Activated CD8-positive, alpha-beta memory T cell treated with anti-CD3 and anti-CD28 coated beads, Interleukin-2, amount 50 U/mL, for 48 hours (primary cell): ENCODE measurements at regions not wholly inside any gene's neighbourhood (a gene's known extent, or its start where the extent isn't known, plus 50 kb on each side); places are given as distances from the start of the nearest gene placed in this dataset.
A peak's percentile ranks its signal among the peaks of the same experiment; 100 is the strongest.

Source experiments
- DNase-seq: peaks from one replicate; pipeline ENCODE4 v3.0.0-alpha.2; 2020

- DNase-seq = peak; percentile 60
Observed at GRCh38 chr6:148177589-148178233, 164.9 kb upstream of the SASH1 start.

GRCh38 chr6:148179786-148180185 lies 162.9 kb upstream of the SASH1 start:
- no peak for DNase-seq

GRCh38 chr6:148182378-148182777 lies 160.3 kb upstream of the SASH1 start:
- DNase-seq = no peak

- DNase-seq = no peak
Observed at GRCh38 chr6:148183776-148184175, 158.9 kb upstream of the SASH1 start.

GRCh38 chr6:148186916-148187315 lies 155.7 kb upstream of the SASH1 start:
- no peak for DNase-seq

GRCh38 chr6:148192310-148192709 lies 150.3 kb upstream of the SASH1 start:
- no peak for DNase-seq

GRCh38 chr6:148193063-148193680 lies 149.5 kb upstream of the SASH1 start:
- no peak for DNase-seq

- no peak for DNase-seq
Observed at GRCh38 chr6:148195511-148195910, 147.1 kb upstream of the SASH1 start.

- DNase-seq = no peak
Observed at GRCh38 chr6:148199584-148199983, 143.1 kb upstream of the SASH1 start.

- DNase-seq = no peak
Observed at GRCh38 chr6:148200293-148200692, 142.3 kb upstream of the SASH1 start.

GRCh38 chr6:148200781-148201180 lies 141.9 kb upstream of the SASH1 start:
- DNase-seq = no peak

GRCh38 chr6:148203281-148203925 lies 139.2 kb upstream of the SASH1 start:
- DNase-seq = no peak

GRCh38 chr6:148203970-148204369 lies 138.7 kb upstream of the SASH1 start:
- DNase-seq = peak; percentile 71

GRCh38 chr6:148208298-148208697 lies 134.3 kb upstream of the SASH1 start:
- no peak for DNase-seq

- DNase-seq = no peak
Observed at GRCh38 chr6:148211777-148212324, 130.8 kb upstream of the SASH1 start.

- no peak for DNase-seq
Observed at GRCh38 chr6:148212366-148212765, 130.3 kb upstream of the SASH1 start.

GRCh38 chr6:148213366-148213765 lies 129.3 kb upstream of the SASH1 start:
- no peak for DNase-seq

GRCh38 chr6:148214667-148215066 lies 128.0 kb upstream of the SASH1 start:
- DNase-seq = no peak

- DNase-seq = no peak
Observed at GRCh38 chr6:148217051-148217450, 125.6 kb upstream of the SASH1 start.

- no peak for DNase-seq
Observed at GRCh38 chr6:148217921-148218320, 124.7 kb upstream of the SASH1 start.

- no peak for DNase-seq
Observed at GRCh38 chr6:148218542-148219258, 123.9 kb upstream of the SASH1 start.

GRCh38 chr6:148221196-148221979 lies 121.2 kb upstream of the SASH1 start:
- no peak for DNase-seq

GRCh38 chr6:148222376-148222775 lies 120.3 kb upstream of the SASH1 start:
- DNase-seq = no peak
